OCI-LY7 (cell line): ENCODE measurements at regions not wholly inside any gene's neighbourhood (a gene's known extent, or its start where the extent isn't known, plus 50 kb on each side); places are given as distances from the start of the nearest gene placed in this dataset.
A peak's percentile ranks its signal among the peaks of the same experiment; 100 is the strongest.

Experiments
- BruUV-seq: library from RNA; stranded (reverse); fragments of 400-500 nt; replicated peaks from 2 replicates; lab custom pipeline; 2021; lab: Mats Ljungman, UMichigan
- CTCF ChIA-PET: fragments of 300-600 bp; sonication (Branson Sonifier 250); formaldehyde crosslinking; loops from one replicate; lab custom pipeline; 2022; ENCODE audit warnings: antibody characterized with exemption; ENCODE audit not compliant: unreplicated experiment; lab: Charles Lee
- POLR2A ChIA-PET: fragments of 300-600 bp; sonication (Branson Sonifier 250); formaldehyde crosslinking; loops from one replicate; lab custom pipeline; 2022; ENCODE audit warnings: antibody characterized with exemption; lab: Charles Lee
- DNase-seq: peaks from one replicate; pipeline ENCODE4 v3.0.0-alpha.2; 2015; ENCODE audit warnings: low spot score
- H2AFZ ChIP-seq: fragments of 200-600 bp; sonication (generic), shearing (Covaris generic); 2 replicates; pipeline ENCODE4 v1.6.1; 2014; ENCODE audit warnings: mild to moderate bottlenecking, antibody characterized with exemption, low read length, moderate library complexity
- H3K27ac ChIP-seq: fragments of 200-600 bp; sonication (generic); 2 replicates; pipeline ENCODE4 v1.5.1; 2014; ENCODE audit warnings: mixed run types, low read depth, mild to moderate bottlenecking, moderate library complexity, low read length, inconsistent platforms; ENCODE audit not compliant: poor library complexity, severe bottlenecking
- H3K36me3 ChIP-seq: fragments of 200-600 bp; sonication (generic); 2 replicates; pipeline ENCODE4 v1.6.1; 2014; ENCODE audit warnings: mild to moderate bottlenecking, antibody characterized with exemption, low read length, moderate library complexity, mixed read lengths; ENCODE audit not compliant: insufficient read depth
- H3K4me1 ChIP-seq: fragments of 200-600 bp; sonication (generic); 2 replicates; pipeline ENCODE4 v1.5.1; 2014; ENCODE audit warnings: mild to moderate bottlenecking, low read length; ENCODE audit not compliant: insufficient read depth, poor library complexity, severe bottlenecking
- H3K4me2 ChIP-seq: fragments of 200-600 bp; sonication (generic); 2 replicates; pipeline ENCODE4 v1.6.1; 2014; ENCODE audit warnings: mild to moderate bottlenecking, low read length
- H3K4me3 ChIP-seq: fragments of 200-600 bp; sonication (generic); 2 replicates; pipeline ENCODE4 v1.5.1; 2014; ENCODE audit warnings: mild to moderate bottlenecking, low read depth, low read length; ENCODE audit not compliant: poor library complexity, severe bottlenecking
- H3K79me2 ChIP-seq: fragments of 200-600 bp; sonication (generic); 2 replicates; pipeline ENCODE4 v1.6.1; 2016; ENCODE audit warnings: low read depth, mild to moderate bottlenecking, low read length, moderate library complexity, mixed read lengths; ENCODE audit not compliant: insufficient read depth
- H3K9me2 ChIP-seq: fragments of 200-600 bp; sonication (generic); 2 replicates; pipeline ENCODE4 v1.6.1; 2016; ENCODE audit warnings: mild to moderate bottlenecking, low read length, mixed read lengths; ENCODE audit not compliant: insufficient read depth
- H3K9me3 ChIP-seq: fragments of 200-600 bp; sonication (generic); 2 replicates; pipeline ENCODE4 v1.6.1; 2014; ENCODE audit warnings: mild to moderate bottlenecking, mixed run types, low read length, mixed read lengths
- H4K20me1 ChIP-seq: fragments of 200-600 bp; sonication (generic); 2 replicates; pipeline ENCODE4 v1.6.1; 2014; ENCODE audit warnings: mild to moderate bottlenecking, antibody characterized with exemption, low read length, moderate library complexity, mixed read lengths; ENCODE audit not compliant: insufficient read depth
- EZH2phosphoT487 ChIP-seq: fragments of 200-600 bp; sonication (generic); IDR thresholded peaks from 2 replicates; pipeline ENCODE4 v1.6.1; 2018; ENCODE audit warnings: low read depth, borderline replicate concordance, mild to moderate bottlenecking, mixed run types, antibody characterized with exemption, low read length, moderate library complexity, mixed read lengths
- intact Hi-C: fragments of 100-400 bp; cut with micrococcal nuclease; formaldehyde crosslinking; loops from one replicate; pipeline ENCODE4 v1.10.0; 2022; ENCODE audit not compliant: unreplicated experiment
- TF ChIP-seq, protein P1 (sequence below): fragments of 200-600 bp; sonication (generic); conservative IDR thresholded peaks from 2 replicates; pipeline ENCODE4 v1.5.1; 2014; ENCODE audit warnings: mild to moderate bottlenecking, antibody characterized with exemption, low read length, moderate library complexity, mixed read lengths

DNA sequence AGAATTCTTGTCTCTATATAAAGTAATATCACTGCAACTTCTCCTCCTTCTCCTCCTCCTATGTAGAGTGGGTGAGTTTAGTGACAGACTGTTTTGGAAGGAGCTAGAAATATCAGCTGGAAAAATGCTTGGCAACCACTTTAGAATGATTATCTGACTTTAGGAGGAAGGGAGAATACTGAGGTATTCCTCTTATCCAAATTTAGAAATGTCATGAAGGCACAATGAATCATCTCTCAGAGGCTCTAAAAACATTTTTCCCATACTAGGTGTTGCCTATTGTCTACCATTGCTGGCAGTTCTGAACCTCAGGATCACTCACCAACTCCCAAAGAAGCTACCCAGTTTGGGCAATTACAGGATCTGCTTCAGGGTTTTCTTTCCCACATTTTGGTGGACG, 306.6 kb upstream of the ATP2B1 start:
- ChIA-PET CTCF (interaction anchor here (0.6 kb wide), 1 partner anchor 346 kb away, joined by 3 read pairs; no protein-coding TSS in a partner anchor), POLR2A (interaction anchor here (0.5 to 1.3 kb wide), 8 partner anchors 7 to 306 kb away, joined by 3 to 4 read pairs (median 3); no protein-coding TSS in a partner anchor)
- Histone ChIP-seq H3K79me2 (no peaks in the 10 kb centered on the region), H3K36me3 (no peaks in the 10 kb centered on the region), H3K9me3 (no peaks in the 10 kb centered on the region), H2AFZ (no peak overlapping the region), H3K27ac (no peak overlapping the region), H3K9me2 (no peaks in the 10 kb centered on the region), H3K4me3 (no peak overlapping the region), H4K20me1 (no peaks in the 10 kb centered on the region), H3K4me1 (no peaks in the 10 kb centered on the region), H3K4me2 (no peak overlapping the region)
- intact Hi-C loops: loop anchor here (5.0 kb wide), 1 partner anchor 87 kb away; no protein-coding TSS in a partner anchor
- DNase-seq: no peak
- no TSS peak for BruUV-seq
- TF ChIP-seq, protein P1, sequence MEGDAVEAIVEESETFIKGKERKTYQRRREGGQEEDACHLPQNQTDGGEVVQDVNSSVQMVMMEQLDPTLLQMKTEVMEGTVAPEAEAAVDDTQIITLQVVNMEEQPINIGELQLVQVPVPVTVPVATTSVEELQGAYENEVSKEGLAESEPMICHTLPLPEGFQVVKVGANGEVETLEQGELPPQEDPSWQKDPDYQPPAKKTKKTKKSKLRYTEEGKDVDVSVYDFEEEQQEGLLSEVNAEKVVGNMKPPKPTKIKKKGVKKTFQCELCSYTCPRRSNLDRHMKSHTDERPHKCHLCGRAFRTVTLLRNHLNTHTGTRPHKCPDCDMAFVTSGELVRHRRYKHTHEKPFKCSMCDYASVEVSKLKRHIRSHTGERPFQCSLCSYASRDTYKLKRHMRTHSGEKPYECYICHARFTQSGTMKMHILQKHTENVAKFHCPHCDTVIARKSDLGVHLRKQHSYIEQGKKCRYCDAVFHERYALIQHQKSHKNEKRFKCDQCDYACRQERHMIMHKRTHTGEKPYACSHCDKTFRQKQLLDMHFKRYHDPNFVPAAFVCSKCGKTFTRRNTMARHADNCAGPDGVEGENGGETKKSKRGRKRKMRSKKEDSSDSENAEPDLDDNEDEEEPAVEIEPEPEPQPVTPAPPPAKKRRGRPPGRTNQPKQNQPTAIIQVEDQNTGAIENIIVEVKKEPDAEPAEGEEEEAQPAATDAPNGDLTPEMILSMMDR: no peak
- no peak for TF ChIP-seq EZH2phosphoT487

DNA sequence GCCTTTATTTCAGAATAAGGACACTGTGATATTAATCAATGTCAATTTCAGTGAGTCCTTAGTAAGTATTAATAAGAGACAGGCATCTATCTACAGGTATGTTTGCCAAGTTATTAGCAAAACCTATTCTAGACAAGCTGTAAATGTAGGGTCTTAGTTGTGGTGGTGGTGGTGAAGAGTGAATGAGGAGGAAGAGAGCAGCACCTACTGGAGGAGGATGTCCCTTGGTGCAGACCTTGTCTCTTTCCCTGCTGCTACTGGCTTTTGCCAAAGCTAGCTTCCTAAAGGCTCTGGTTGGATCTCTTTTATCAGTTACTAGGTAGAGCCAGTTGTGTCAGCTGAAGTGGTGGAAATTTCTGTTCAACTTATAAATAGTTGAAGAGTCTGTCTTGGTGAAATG, 304.8 kb upstream of the ATP2B1 start:
- TF ChIP-seq EZH2phosphoT487: no peak
- TF ChIP-seq, protein P1: peak; percentile 69
- intact Hi-C loops: loop anchor here (2.0 kb wide), 1 partner anchor 461 kb away; no protein-coding TSS in a partner anchor
- Histone ChIP-seq H3K9me2 (no peaks in the 10 kb centered on the region), H2AFZ (no peak overlapping the region), H3K9me3 (no peaks in the 10 kb centered on the region), H3K4me3 (no peak overlapping the region), H3K27ac (no peak overlapping the region), H3K4me1 (no peaks in the 10 kb centered on the region), H4K20me1 (no peaks in the 10 kb centered on the region), H3K36me3 (no peaks in the 10 kb centered on the region), H3K4me2 (no peak overlapping the region), H3K79me2 (no peaks in the 10 kb centered on the region)
- ChIA-PET POLR2A (interaction anchor here (0.5 to 1.5 kb wide), 4 partner anchors 8 to 542 kb away, joined by 3 to 5 read pairs (median 3); no protein-coding TSS in a partner anchor), CTCF (interaction anchor here (1.0 kb wide), 1 partner anchor 470 kb away, joined by 3 read pairs; no protein-coding TSS in a partner anchor)
- no TSS peak for BruUV-seq
- DNase-seq: peak; percentile 50

DNA sequence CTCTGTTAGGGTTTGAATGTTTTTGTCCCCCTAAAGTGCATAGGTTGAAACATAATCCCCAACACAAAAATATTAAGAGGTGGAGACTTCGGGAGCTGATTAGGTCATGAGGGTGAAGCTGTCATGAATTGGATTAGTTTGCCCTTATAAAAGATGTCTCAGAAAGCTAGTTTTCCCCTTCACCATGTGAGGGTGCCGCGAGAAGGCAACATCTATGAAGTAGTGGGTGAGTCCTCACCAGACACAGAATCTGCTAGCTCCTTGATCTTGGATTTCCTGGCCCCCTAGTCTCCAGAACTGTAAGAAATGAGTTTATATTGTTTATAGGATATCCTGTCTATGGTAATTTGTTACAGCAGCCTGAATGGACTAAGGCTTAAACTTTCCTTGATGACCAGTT, 301.5 kb upstream of the ATP2B1 start:
- Histone ChIP-seq H2AFZ (no peak overlapping the region), H3K4me3 (no peak overlapping the region), H3K9me3 (no peaks in the 10 kb centered on the region), H3K27ac (no peak overlapping the region), H3K79me2 (no peaks in the 10 kb centered on the region), H3K4me1 (no peaks in the 10 kb centered on the region), H3K4me2 (no peak overlapping the region), H3K9me2 (no peaks in the 10 kb centered on the region), H3K36me3 (no peaks in the 10 kb centered on the region), H4K20me1 (no peaks in the 10 kb centered on the region)
- DNase-seq: no peak
- no TSS peak for BruUV-seq
- intact Hi-C loops: no loop called here
- TF ChIP-seq, protein P1: no peak
- no peak for TF ChIP-seq EZH2phosphoT487
- ChIA-PET CTCF (no interaction called here), POLR2A (interaction anchor here (0.6 kb wide), 1 partner anchor 250 kb away, joined by 3 read pairs; no protein-coding TSS in a partner anchor)
